IMR-90 (cell line): ENCODE measurements at regions not wholly inside any gene's neighbourhood (a gene's known extent, or its start where the extent isn't known, plus 50 kb on each side); places are given as distances from the start of the nearest gene placed in this dataset.

Source experiments
- CEBPB ChIP-seq: IDR thresholded peaks from 2 replicates; pipeline ENCODE4 v1.6.1; 2012; ENCODE audit warnings: low read depth, low read length, improper control_type of control experiment
- CTCF ChIP-seq: conservative IDR thresholded peaks from 2 replicates; pipeline ENCODE4 v1.5.1; 2012; ENCODE audit warnings: mild to moderate bottlenecking, low read depth, low read length, improper control_type of control experiment
- FOS ChIP-seq: fragments of 150-350 bp; IDR thresholded peaks from 2 replicates; pipeline ENCODE4 v1.6.1; 2016; ENCODE audit warnings: low read depth, low read length
- MAFK ChIP-seq: IDR thresholded peaks from 2 replicates; pipeline ENCODE4 v1.6.1; 2012; ENCODE audit warnings: low read depth, low read length, improper control_type of control experiment
- MXI1 ChIP-seq: IDR thresholded peaks from 2 replicates; pipeline ENCODE4 v1.6.1; 2012; ENCODE audit warnings: low read depth, mild to moderate bottlenecking, low read length, moderate library complexity, borderline replicate concordance
- POLR2A ChIP-seq: IDR thresholded peaks from 2 replicates; pipeline ENCODE4 v1.6.1; 2012; ENCODE audit warnings: mild to moderate bottlenecking, low read depth, low read length
- RAD21 ChIP-seq: IDR thresholded peaks from 2 replicates; pipeline ENCODE4 v1.6.1; 2012; ENCODE audit warnings: low read length, improper control_type of control experiment
- SMC3 ChIP-seq: fragments of 150-350 bp; IDR thresholded peaks from 2 replicates; pipeline ENCODE4 v1.6.1; 2016; ENCODE audit warnings: low read depth, mild to moderate bottlenecking, antibody characterized with exemption, low read length, moderate library complexity
- USF2 ChIP-seq: fragments of 150-350 bp; IDR thresholded peaks from 2 replicates; pipeline ENCODE4 v1.6.1; 2017; ENCODE audit warnings: mild to moderate bottlenecking, antibody characterized with exemption, low read length, low read depth

GRCh38 chr3:35523074-35523473 lies 116.3 kb upstream of the ARPP21 start:
- no peak for TF ChIP-seq CTCF
- no peak for TF ChIP-seq POLR2A
- no peak for TF ChIP-seq MAFK
- TF ChIP-seq RAD21 = no peak
- no peak for TF ChIP-seq SMC3
- no peak for TF ChIP-seq MXI1
- TF ChIP-seq CEBPB = no peak
- TF ChIP-seq USF2 = no peak
- no peak for TF ChIP-seq FOS
